ENCODE measurements at regions not wholly inside any gene's neighbourhood (a gene's known extent, or its start where the extent isn't known, plus 50 kb on each side); places are given as distances from the start of the nearest gene placed in this dataset.
"Not testable (repeated sequence)": the region's sequence is repeated elsewhere in the genome, so short reads cannot be mapped to it uniquely, and the experiment has no call there.

GRCh38 chr16:65313936-65314626 is 192.2 kb upstream of the CDH11 start:
- no peak for DNase-seq

GRCh38 chr16:65312795-65313194 is 190.9 kb upstream of the CDH11 start:
- no peak for DNase-seq

GRCh38 chr16:65312071-65312470 is 190.2 kb upstream of the CDH11 start:
- DNase-seq: no peak

GRCh38 chr16:65310491-65310890 is 188.6 kb upstream of the CDH11 start:
- not testable (repeated sequence) for DNase-seq

GRCh38 chr16:65309354-65309753 is 187.5 kb upstream of the CDH11 start:
- no peak for DNase-seq

- no peak for DNase-seq
Measured at GRCh38 chr16:65308506-65308905, 186.6 kb upstream of the CDH11 start.

- no peak for DNase-seq
Measured at GRCh38 chr16:65307286-65307685, 185.4 kb upstream of the CDH11 start.

- no peak for DNase-seq
Measured at GRCh38 chr16:65306722-65307121, 184.9 kb upstream of the CDH11 start.

- no peak for DNase-seq
Measured at GRCh38 chr16:65306300-65306699, 184.4 kb upstream of the CDH11 start.

- no peak for DNase-seq
Measured at GRCh38 chr16:65305266-65305959, 183.6 kb upstream of the CDH11 start.

GRCh38 chr16:65301029-65301428 is 179.2 kb upstream of the CDH11 start:
- no peak for DNase-seq

GRCh38 chr16:65297453-65297852 is 175.6 kb upstream of the CDH11 start:
- no peak for DNase-seq

- no peak for DNase-seq
Measured at GRCh38 chr16:65295527-65295926, 173.7 kb upstream of the CDH11 start.

GRCh38 chr16:65294708-65295107 is 172.8 kb upstream of the CDH11 start:
- DNase-seq: no peak

GRCh38 chr16:65294165-65294564 is 172.3 kb upstream of the CDH11 start:
- no peak for DNase-seq

GRCh38 chr16:65289022-65289421 is 167.2 kb upstream of the CDH11 start:
- no peak for DNase-seq

GRCh38 chr16:65287307-65287706 is 165.4 kb upstream of the CDH11 start:
- no peak for DNase-seq

GRCh38 chr16:65285128-65286048 is 163.5 kb upstream of the CDH11 start:
- no peak for DNase-seq

- DNase-seq: no peak
Measured at GRCh38 chr16:65284626-65285025, 162.8 kb upstream of the CDH11 start.

- no peak for DNase-seq
Measured at GRCh38 chr16:65283181-65283651, 161.4 kb upstream of the CDH11 start.

GRCh38 chr16:65281586-65281985 is 159.7 kb upstream of the CDH11 start:
- DNase-seq: no peak

GRCh38 chr16:65280845-65281512 is 159.1 kb upstream of the CDH11 start:
- no peak for DNase-seq

GRCh38 chr16:65279576-65279975 is 157.7 kb upstream of the CDH11 start:
- DNase-seq: no peak

All from NCI-H345 (cell line).